OCI-LY3 (cell line): ENCODE measurements at regions not wholly inside any gene's neighbourhood (a gene's known extent, or its start where the extent isn't known, plus 50 kb on each side); places are given as distances from the start of the nearest gene placed in this dataset.

ENCODE experiments used
- H2AFZ ChIP-seq: fragments of 200-600, 300-600 bp; shearing (Covaris generic); 2 replicates; pipeline ENCODE4 v1.6.0; 2014; ENCODE audit warnings: antibody characterized with exemption, low read depth, low read length
- H3K27ac ChIP-seq: fragments of 200-600, 300-600 bp; sonication (generic); 2 replicates; pipeline ENCODE4 v1.5.1; 2014; ENCODE audit warnings: mild to moderate bottlenecking, low read length, moderate library complexity, mixed read lengths
- H3K27me3 ChIP-seq: fragments of 200-600, 300-600 bp; sonication (generic); 2 replicates; pipeline ENCODE4 v1.6.1; 2014; ENCODE audit warnings: low read depth, low read length, mixed read lengths
- H3K36me3 ChIP-seq: fragments of 200-600, 300-600 bp; sonication (generic); replicated peaks from 2 replicates; pipeline ENCODE3; 2014; ENCODE audit warnings: low read depth, low read length, mixed read lengths
- H3K4me1 ChIP-seq: fragments of 300-600, 200-600 bp; sonication (generic); 2 replicates; pipeline ENCODE4 v1.6.1; 2014; ENCODE audit warnings: low read length, mixed read lengths
- H3K4me2 ChIP-seq: fragments of 200-600, 300-600 bp; sonication (generic); 2 replicates; pipeline ENCODE4 v1.6.1; 2014; ENCODE audit warnings: low read length, mixed read lengths
- H3K4me3 ChIP-seq: fragments of 300-600, 200-600 bp; sonication (generic); 2 replicates; pipeline ENCODE4 v1.5.1; 2014; ENCODE audit warnings: antibody characterized with exemption, mild to moderate bottlenecking, low read length, moderate library complexity
- H3K79me2 ChIP-seq: fragments of 300-600, 200-600 bp; shearing (Covaris generic); 2 replicates; pipeline ENCODE4 v1.6.1; 2014; ENCODE audit warnings: mild to moderate bottlenecking, low read length, mixed read lengths
- H3K9ac ChIP-seq: fragments of 300-600, 200-600 bp; shearing (Covaris generic); 2 replicates; pipeline ENCODE4 v1.6.0; 2014; ENCODE audit warnings: mild to moderate bottlenecking, low read length, moderate library complexity
- H3K9me3 ChIP-seq: fragments of 200-600, 300-600 bp; shearing (Covaris generic); 2 replicates; pipeline ENCODE4 v1.6.1; 2014; ENCODE audit warnings: low read length, mixed read lengths; ENCODE audit not compliant: insufficient read depth
- H4K20me1 ChIP-seq: fragments of 200-600, 300-600 bp; sonication (generic); 2 replicates; pipeline ENCODE4 v1.6.1; 2016; ENCODE audit warnings: low read length, mixed read lengths; ENCODE audit not compliant: insufficient read depth
- EZH2phosphoT487 ChIP-seq: fragments of 200-600 bp; shearing (Covaris generic); IDR thresholded peaks from 2 replicates; pipeline ENCODE4 v1.6.1; 2018; ENCODE audit warnings: antibody characterized with exemption, mixed run types, low read depth
- TF ChIP-seq, protein P1 (sequence below): fragments of 200-600, 300-600 bp; sonication (generic); IDR thresholded peaks from 2 replicates; pipeline ENCODE4 v1.5.1; 2014; ENCODE audit warnings: antibody characterized with exemption, low read length, low read depth

DNA sequence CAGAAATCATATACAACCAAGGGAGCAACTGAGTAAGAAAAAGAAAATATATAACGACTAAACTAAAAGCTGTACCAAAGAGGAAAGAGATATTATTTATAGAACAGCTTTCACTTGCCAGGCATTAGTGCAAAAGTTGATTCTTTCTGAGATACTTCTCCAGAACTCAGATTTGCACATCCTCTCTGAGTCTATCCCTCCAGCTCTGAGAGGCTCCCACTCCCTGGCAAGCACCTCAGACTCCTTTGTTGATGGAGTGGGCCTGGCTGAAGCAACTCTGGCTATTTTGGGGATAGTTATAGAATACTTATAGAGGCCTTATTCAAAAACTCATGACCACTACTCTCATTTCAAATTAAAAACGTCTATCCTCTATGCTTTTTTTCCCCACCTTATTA is 501.6 kb upstream of the TNP1 start:
- Histone ChIP-seq H3K36me3 (no peaks in the 10 kb centered on the region), H3K4me3 (no peak overlapping the region), H3K27me3 (peaks cover 3% of the 10 kb centered on the region; the same call in 1 of the 2 replicates), H3K9ac (no peak overlapping the region), H2AFZ (no peak overlapping the region), H3K4me2 (no peak overlapping the region), H3K79me2 (no peaks in the 10 kb centered on the region), H3K27ac (no peak overlapping the region), H3K9me3 (no peaks in the 10 kb centered on the region), H3K4me1 (no peaks in the 10 kb centered on the region), H4K20me1 (no peaks in the 10 kb centered on the region)
- TF ChIP-seq, protein P1, sequence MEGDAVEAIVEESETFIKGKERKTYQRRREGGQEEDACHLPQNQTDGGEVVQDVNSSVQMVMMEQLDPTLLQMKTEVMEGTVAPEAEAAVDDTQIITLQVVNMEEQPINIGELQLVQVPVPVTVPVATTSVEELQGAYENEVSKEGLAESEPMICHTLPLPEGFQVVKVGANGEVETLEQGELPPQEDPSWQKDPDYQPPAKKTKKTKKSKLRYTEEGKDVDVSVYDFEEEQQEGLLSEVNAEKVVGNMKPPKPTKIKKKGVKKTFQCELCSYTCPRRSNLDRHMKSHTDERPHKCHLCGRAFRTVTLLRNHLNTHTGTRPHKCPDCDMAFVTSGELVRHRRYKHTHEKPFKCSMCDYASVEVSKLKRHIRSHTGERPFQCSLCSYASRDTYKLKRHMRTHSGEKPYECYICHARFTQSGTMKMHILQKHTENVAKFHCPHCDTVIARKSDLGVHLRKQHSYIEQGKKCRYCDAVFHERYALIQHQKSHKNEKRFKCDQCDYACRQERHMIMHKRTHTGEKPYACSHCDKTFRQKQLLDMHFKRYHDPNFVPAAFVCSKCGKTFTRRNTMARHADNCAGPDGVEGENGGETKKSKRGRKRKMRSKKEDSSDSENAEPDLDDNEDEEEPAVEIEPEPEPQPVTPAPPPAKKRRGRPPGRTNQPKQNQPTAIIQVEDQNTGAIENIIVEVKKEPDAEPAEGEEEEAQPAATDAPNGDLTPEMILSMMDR, result no peak
- no peak for TF ChIP-seq EZH2phosphoT487

GRCh38 chr2:217360781-217361482 is 501.1 kb upstream of the TNP1 start:
- no peak for TF ChIP-seq EZH2phosphoT487
- TF ChIP-seq, protein P1, result no peak
- H3K27me3 ChIP-seq, result peaks cover 3% of the 10 kb centered on the region; the same call in 1 of the 2 replicates
- no peak overlapping the region for H3K4me3 ChIP-seq
- no peak overlapping the region for H3K9ac ChIP-seq
- no peak overlapping the region for H3K4me2 ChIP-seq
- no peaks in the 10 kb centered on the region for H3K36me3 ChIP-seq
- H3K27ac ChIP-seq, result no peak overlapping the region
- no peaks in the 10 kb centered on the region for H3K4me1 ChIP-seq
- H2AFZ ChIP-seq, result no peak overlapping the region
- no peaks in the 10 kb centered on the region for H3K79me2 ChIP-seq
- no peaks in the 10 kb centered on the region for H3K9me3 ChIP-seq
- H4K20me1 ChIP-seq, result no peaks in the 10 kb centered on the region

DNA sequence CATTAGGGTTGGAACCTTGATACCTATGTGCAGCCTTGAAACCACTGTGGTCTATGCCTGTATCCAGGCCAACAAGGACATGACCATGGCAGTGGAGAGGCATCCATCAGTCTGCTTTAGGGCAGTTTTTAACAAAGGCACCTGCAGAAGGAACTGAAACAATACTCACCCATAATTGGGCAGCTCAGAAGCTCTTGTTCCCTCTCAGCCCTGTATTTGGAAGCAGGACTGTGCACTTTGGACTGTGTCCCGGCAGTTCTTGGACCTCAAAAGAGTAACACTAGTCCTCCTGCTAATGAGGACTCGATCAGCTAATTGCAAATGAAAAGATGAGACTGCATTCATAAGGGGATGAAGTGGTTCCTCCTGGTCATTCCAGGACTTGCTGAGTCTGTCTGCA is 500.2 kb upstream of the TNP1 start:
- H3K36me3 ChIP-seq, result no peaks in the 10 kb centered on the region
- no peak overlapping the region for H3K4me2 ChIP-seq
- no peaks in the 10 kb centered on the region for H3K27me3 ChIP-seq
- TF ChIP-seq, protein P1, result no peak
- no peak for TF ChIP-seq EZH2phosphoT487
- H2AFZ ChIP-seq, result no peak overlapping the region
- H4K20me1 ChIP-seq, result no peaks in the 10 kb centered on the region
- H3K4me1 ChIP-seq, result no peaks in the 10 kb centered on the region
- no peaks in the 10 kb centered on the region for H3K79me2 ChIP-seq
- H3K9me3 ChIP-seq, result no peaks in the 10 kb centered on the region
- no peak overlapping the region for H3K27ac ChIP-seq
- H3K4me3 ChIP-seq, result no peak overlapping the region
- no peak overlapping the region for H3K9ac ChIP-seq

DNA sequence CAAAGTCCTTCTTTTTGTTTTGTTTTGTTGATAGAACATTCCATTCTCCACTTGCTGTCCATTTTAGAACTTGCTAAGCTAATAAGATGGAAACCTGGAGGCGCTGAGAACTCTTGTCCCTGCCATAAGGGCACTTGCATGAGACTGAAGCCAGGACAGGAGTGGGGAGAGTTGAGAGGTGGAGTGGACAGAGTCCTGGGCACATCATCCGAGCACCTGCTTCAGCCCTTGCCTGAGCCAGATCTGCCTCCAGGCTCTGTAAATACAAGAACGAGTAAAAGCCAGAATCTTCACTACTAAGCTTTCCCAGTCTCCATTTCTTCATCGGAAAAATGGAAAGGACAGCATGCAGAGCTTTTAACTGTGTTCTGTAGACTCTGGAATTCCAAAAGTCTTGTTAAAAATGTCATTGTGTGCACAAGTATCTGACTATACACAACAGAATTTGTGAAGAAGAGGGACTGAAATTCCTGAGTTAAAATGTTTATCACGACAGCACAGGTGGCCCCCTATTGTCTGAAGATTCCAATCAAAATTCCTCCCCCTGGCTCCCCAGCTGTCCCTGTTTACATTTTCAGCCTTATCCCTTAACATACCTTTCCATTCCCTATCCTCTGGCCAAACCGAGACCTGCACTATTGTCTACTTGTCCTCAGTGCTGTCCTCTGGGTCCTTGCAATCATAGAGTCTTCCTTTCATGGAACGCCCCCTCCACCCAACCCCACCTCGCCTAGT is 498.2 kb upstream of the TNP1 start:
- Histone ChIP-seq H3K4me1 (no peaks in the 10 kb centered on the region), H2AFZ (no peak overlapping the region), H3K9ac (no peak overlapping the region), H3K36me3 (no peaks in the 10 kb centered on the region), H3K9me3 (no peaks in the 10 kb centered on the region), H3K79me2 (no peaks in the 10 kb centered on the region), H3K4me2 (no peak overlapping the region), H3K27ac (no peak overlapping the region), H4K20me1 (no peaks in the 10 kb centered on the region), H3K4me3 (no peak overlapping the region), H3K27me3 (no peaks in the 10 kb centered on the region)
- TF ChIP-seq EZH2phosphoT487, result no peak
- TF ChIP-seq, protein P1, result no peak
